Activated T-helper 2 cell treated with anti-CD3 and anti-CD28 coated beads, Interferon-gamma antibody, Interleukin-2, Interleukin-4, amounts not matched to agents 10 μg/mL and 5 μg/mL and 100 μg/mL, durations not matched to agents 14 hours and 24 hours and 36 hours (primary cell): ENCODE measurements at regions not wholly inside any gene's neighbourhood (a gene's known extent, or its start where the extent isn't known, plus 50 kb on each side); places are given as distances from the start of the nearest gene placed in this dataset.

Source experiments
- DNase-seq: peaks from one replicate; pipeline ENCODE4 v3.0.0; 2021; ENCODE audit warnings: low spot score
- H3K27ac Mint-ChIP-seq: one replicate; pipeline ENCODE4 v1.8.0; 2021; ENCODE audit warnings: mixed read lengths
- H3K27me3 Mint-ChIP-seq: one replicate; pipeline ENCODE4 v1.8.0; 2021; ENCODE audit warnings: low read depth, mixed read lengths
- H3K36me3 Mint-ChIP-seq: one replicate; pipeline ENCODE4 v1.8.0; 2021; ENCODE audit warnings: low read depth, mixed read lengths
- H3K4me1 Mint-ChIP-seq: one replicate; pipeline ENCODE4 v1.8.0; 2021; ENCODE audit warnings: low read depth, mixed read lengths
- H3K4me3 Mint-ChIP-seq: one replicate; pipeline ENCODE4 v1.8.0; 2021; ENCODE audit warnings: low read depth, mild to moderate bottlenecking, moderate library complexity, mixed read lengths
- H3K9me3 Mint-ChIP-seq: one replicate; pipeline ENCODE4 v1.8.0; 2021; ENCODE audit warnings: mixed read lengths
- intact Hi-C: fragments of 100-400 bp; cut with micrococcal nuclease; formaldehyde crosslinking; loops from one replicate; pipeline ENCODE4 v1.15.1; 2023

DNA sequence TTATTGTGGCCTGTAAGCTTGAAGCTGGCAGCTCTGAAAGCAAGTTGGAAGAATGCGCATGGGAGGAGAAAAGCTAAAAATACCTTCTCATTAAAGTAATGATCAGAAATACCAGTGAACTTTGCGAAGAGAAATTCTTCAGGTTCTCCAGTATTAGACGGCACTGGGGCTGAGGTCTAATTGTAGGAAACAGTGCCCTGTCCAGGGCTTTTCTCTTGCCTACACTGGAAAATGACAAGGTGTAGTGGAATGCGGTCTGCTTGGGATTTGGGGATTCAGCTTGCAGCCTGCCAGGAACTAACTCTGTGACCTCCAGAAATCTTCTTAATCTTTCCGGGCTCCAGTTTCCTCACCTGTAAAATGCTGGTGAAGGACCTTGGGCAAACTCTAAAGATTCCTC is 53.3 kb upstream of the KCNJ16 start:
- H3K27me3 Mint-ChIP-seq = peaks cover 1% of the 10 kb centered on the region
- H3K9me3 Mint-ChIP-seq = no peaks in the 10 kb centered on the region
- no peaks in the 10 kb centered on the region for H3K36me3 Mint-ChIP-seq
- no peaks in the 10 kb centered on the region for H3K4me1 Mint-ChIP-seq
- no peak overlapping the region for H3K4me3 Mint-ChIP-seq
- intact Hi-C loops = no loop called here
- H3K27ac Mint-ChIP-seq = no peak overlapping the region
- no peak for DNase-seq

DNA sequence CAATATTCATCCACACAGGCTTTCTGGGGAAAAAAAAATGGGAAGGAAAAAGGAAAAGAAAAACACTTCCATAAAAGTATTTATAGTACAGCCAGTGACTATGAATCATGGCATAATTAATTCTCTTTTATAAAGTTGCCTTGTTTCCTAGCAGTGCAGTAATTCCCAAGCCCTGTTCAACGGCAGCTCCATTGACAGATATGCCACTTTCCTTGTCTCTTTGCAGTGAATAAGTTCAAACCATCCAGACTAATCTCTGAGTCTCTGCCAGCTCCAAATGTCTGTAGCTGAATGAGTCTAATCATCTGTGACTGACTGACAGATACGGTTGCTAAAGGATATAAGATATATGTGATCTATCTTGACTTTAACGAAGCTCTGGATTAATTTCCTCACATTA is 52.9 kb upstream of the KCNJ16 start:
- H3K36me3 Mint-ChIP-seq = no peaks in the 10 kb centered on the region
- H3K27ac Mint-ChIP-seq = no peak overlapping the region
- no peak for DNase-seq
- intact Hi-C loops = no loop called here
- peaks cover 1% of the 10 kb centered on the region for H3K27me3 Mint-ChIP-seq
- H3K4me3 Mint-ChIP-seq = no peak overlapping the region
- H3K4me1 Mint-ChIP-seq = no peaks in the 10 kb centered on the region
- H3K9me3 Mint-ChIP-seq = no peaks in the 10 kb centered on the region

DNA sequence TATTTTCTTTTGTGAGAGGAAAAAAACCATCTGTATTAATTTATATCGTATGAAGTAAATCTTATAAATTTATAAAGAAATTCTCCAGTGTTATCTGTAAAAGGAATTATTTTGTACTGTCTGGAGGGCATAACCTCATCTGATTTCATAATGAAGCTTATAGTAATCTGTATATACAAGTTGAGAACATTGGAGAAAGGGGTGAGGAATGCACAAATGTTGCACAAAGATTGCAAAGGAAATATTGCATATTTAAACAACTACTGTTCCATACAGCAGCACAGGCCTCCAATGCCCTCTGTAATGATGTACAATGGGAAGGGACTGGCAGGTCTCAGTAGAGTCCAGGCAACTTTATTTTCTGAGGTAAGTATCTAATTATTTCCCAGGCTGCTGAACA is 50.8 kb upstream of the KCNJ16 start:
- H3K36me3 Mint-ChIP-seq = no peaks in the 10 kb centered on the region
- no peaks in the 10 kb centered on the region for H3K9me3 Mint-ChIP-seq
- DNase-seq = no peak
- intact Hi-C loops = no loop called here
- no peak overlapping the region for H3K4me3 Mint-ChIP-seq
- no peak overlapping the region for H3K27ac Mint-ChIP-seq
- peaks cover 1% of the 10 kb centered on the region for H3K27me3 Mint-ChIP-seq
- no peaks in the 10 kb centered on the region for H3K4me1 Mint-ChIP-seq
